H1 (cell line): ENCODE measurements at regions not wholly inside any gene's neighbourhood (a gene's known extent, or its start where the extent isn't known, plus 50 kb on each side); places are given as distances from the start of the nearest gene placed in this dataset.

Source experiments
- BCL11A ChIP-seq, 2 experiments: IDR thresholded peaks; one replicate each; pipeline ENCODE4 v1.6.1; 2011; ENCODE audit warnings: low read depth in 2 of 2, low read length in 2 of 2, mild to moderate bottlenecking in 2 of 2
- CBX8 ChIP-seq: fragments of 300-800, 300-1000 bp; sonication (generic); IDR thresholded peaks from 2 replicates; pipeline ENCODE4 v1.7.1; 2016; ENCODE audit warnings: low read depth, low read length, borderline replicate concordance
- POU5F1 ChIP-seq: IDR thresholded peaks from 2 replicates; pipeline ENCODE4 v1.6.1; 2011; ENCODE audit warnings: low read depth, mild to moderate bottlenecking, low read length, moderate library complexity
- SP2 ChIP-seq: IDR thresholded peaks from 2 replicates; pipeline ENCODE4 v1.6.1; 2012; ENCODE audit warnings: mild to moderate bottlenecking, low read length, inconsistent platforms
- YY1 ChIP-seq: IDR thresholded peaks from 2 replicates; pipeline ENCODE4 v1.6.1; 2011; ENCODE audit warnings: low read depth, mild to moderate bottlenecking, low read length
- TF ChIP-seq, protein P1 (sequence below): fragments of 300-600 bp; sonication (generic); IDR thresholded peaks from 2 replicates; pipeline ENCODE4 v1.7.1; 2012; ENCODE audit warnings: low read length, moderate library complexity, mild to moderate bottlenecking, inconsistent platforms; ENCODE audit not compliant: insufficient replicate concordance

- TF ChIP-seq, protein P1, sequence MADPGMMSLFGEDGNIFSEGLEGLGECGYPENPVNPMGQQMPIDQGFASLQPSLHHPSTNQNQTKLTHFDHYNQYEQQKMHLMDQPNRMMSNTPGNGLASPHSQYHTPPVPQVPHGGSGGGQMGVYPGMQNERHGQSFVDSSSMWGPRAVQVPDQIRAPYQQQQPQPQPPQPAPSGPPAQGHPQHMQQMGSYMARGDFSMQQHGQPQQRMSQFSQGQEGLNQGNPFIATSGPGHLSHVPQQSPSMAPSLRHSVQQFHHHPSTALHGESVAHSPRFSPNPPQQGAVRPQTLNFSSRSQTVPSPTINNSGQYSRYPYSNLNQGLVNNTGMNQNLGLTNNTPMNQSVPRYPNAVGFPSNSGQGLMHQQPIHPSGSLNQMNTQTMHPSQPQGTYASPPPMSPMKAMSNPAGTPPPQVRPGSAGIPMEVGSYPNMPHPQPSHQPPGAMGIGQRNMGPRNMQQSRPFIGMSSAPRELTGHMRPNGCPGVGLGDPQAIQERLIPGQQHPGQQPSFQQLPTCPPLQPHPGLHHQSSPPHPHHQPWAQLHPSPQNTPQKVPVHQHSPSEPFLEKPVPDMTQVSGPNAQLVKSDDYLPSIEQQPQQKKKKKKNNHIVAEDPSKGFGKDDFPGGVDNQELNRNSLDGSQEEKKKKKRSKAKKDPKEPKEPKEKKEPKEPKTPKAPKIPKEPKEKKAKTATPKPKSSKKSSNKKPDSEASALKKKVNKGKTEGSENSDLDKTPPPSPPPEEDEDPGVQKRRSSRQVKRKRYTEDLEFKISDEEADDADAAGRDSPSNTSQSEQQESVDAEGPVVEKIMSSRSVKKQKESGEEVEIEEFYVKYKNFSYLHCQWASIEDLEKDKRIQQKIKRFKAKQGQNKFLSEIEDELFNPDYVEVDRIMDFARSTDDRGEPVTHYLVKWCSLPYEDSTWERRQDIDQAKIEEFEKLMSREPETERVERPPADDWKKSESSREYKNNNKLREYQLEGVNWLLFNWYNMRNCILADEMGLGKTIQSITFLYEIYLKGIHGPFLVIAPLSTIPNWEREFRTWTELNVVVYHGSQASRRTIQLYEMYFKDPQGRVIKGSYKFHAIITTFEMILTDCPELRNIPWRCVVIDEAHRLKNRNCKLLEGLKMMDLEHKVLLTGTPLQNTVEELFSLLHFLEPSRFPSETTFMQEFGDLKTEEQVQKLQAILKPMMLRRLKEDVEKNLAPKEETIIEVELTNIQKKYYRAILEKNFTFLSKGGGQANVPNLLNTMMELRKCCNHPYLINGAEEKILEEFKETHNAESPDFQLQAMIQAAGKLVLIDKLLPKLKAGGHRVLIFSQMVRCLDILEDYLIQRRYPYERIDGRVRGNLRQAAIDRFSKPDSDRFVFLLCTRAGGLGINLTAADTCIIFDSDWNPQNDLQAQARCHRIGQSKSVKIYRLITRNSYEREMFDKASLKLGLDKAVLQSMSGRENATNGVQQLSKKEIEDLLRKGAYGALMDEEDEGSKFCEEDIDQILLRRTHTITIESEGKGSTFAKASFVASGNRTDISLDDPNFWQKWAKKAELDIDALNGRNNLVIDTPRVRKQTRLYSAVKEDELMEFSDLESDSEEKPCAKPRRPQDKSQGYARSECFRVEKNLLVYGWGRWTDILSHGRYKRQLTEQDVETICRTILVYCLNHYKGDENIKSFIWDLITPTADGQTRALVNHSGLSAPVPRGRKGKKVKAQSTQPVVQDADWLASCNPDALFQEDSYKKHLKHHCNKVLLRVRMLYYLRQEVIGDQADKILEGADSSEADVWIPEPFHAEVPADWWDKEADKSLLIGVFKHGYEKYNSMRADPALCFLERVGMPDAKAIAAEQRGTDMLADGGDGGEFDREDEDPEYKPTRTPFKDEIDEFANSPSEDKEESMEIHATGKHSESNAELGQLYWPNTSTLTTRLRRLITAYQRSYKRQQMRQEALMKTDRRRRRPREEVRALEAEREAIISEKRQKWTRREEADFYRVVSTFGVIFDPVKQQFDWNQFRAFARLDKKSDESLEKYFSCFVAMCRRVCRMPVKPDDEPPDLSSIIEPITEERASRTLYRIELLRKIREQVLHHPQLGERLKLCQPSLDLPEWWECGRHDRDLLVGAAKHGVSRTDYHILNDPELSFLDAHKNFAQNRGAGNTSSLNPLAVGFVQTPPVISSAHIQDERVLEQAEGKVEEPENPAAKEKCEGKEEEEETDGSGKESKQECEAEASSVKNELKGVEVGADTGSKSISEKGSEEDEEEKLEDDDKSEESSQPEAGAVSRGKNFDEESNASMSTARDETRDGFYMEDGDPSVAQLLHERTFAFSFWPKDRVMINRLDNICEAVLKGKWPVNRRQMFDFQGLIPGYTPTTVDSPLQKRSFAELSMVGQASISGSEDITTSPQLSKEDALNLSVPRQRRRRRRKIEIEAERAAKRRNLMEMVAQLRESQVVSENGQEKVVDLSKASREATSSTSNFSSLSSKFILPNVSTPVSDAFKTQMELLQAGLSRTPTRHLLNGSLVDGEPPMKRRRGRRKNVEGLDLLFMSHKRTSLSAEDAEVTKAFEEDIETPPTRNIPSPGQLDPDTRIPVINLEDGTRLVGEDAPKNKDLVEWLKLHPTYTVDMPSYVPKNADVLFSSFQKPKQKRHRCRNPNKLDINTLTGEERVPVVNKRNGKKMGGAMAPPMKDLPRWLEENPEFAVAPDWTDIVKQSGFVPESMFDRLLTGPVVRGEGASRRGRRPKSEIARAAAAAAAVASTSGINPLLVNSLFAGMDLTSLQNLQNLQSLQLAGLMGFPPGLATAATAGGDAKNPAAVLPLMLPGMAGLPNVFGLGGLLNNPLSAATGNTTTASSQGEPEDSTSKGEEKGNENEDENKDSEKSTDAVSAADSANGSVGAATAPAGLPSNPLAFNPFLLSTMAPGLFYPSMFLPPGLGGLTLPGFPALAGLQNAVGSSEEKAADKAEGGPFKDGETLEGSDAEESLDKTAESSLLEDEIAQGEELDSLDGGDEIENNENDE = no peak
- TF ChIP-seq BCL11A (IDR thresholded peaks at IDR 0.05; ENCODE audit: low read depth in 2 of 2, low read length in 2 of 2) = no peak
- TF ChIP-seq YY1 = no peak
- TF ChIP-seq SP2 = no peak
- TF ChIP-seq POU5F1 = no peak
- TF ChIP-seq CBX8 = no peak
- TF ChIP-seq, all 59 proteins: peak for 0
These were observed 183.2 kb downstream of the NDFIP2 start (continued) for GRCh38 chr13:79663977-79664636.
